ENCODE measurements at regions not wholly inside any gene's neighbourhood (a gene's known extent, or its start where the extent isn't known, plus 50 kb on each side); places are given as distances from the start of the nearest gene placed in this dataset.

DNA sequence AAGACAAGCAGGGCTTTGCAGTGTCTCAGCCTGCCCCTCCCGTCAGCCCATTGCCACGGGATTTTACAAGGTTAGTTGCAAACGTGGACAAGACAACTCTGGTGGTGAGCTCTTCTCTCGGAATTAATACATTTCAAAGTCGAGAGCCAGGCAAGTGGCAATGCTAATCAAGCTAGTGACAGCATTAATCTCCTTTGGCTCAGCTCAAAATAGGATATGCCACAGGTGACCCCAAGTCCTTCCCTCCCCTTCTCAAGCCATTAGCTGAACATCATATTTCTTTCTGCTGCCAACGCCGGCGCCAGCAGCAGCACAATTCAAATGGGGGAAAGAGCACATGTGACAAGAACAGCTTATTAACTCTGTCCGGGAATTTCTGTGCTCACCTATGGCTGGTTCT lies 190.1 kb downstream of the ATPSCKMT start:
- Histone ChIP-seq H3K27me3 (no peaks in the 10 kb centered on the region), H3K4me1 (no peaks in the 10 kb centered on the region), H3K4me3 (no peak overlapping the region), H3K27ac (no peak overlapping the region), H3K9me3 (no peaks in the 10 kb centered on the region), H3K36me3 (no peaks in the 10 kb centered on the region)
- DNase-seq = no peak
- TF ChIP-seq POLR2A (IDR thresholded peaks at IDR 0.05) = no peak
- TF ChIP-seq, protein P1, sequence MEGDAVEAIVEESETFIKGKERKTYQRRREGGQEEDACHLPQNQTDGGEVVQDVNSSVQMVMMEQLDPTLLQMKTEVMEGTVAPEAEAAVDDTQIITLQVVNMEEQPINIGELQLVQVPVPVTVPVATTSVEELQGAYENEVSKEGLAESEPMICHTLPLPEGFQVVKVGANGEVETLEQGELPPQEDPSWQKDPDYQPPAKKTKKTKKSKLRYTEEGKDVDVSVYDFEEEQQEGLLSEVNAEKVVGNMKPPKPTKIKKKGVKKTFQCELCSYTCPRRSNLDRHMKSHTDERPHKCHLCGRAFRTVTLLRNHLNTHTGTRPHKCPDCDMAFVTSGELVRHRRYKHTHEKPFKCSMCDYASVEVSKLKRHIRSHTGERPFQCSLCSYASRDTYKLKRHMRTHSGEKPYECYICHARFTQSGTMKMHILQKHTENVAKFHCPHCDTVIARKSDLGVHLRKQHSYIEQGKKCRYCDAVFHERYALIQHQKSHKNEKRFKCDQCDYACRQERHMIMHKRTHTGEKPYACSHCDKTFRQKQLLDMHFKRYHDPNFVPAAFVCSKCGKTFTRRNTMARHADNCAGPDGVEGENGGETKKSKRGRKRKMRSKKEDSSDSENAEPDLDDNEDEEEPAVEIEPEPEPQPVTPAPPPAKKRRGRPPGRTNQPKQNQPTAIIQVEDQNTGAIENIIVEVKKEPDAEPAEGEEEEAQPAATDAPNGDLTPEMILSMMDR (IDR thresholded peaks at IDR 0.05) = no peak
- intact Hi-C loops (cut with DNase I; ENCODE audit: low total_unique reads) = no loop called here

GRCh38 chr5:10057356-10057755 lies 192.3 kb downstream of the ATPSCKMT start:
- no peak for DNase-seq
- no peaks in the 10 kb centered on the region for H3K4me1 ChIP-seq
- H3K9me3 ChIP-seq = peaks cover 0 to 6% of the 10 kb centered on the region in 2 donors
- no peaks in the 10 kb centered on the region for H3K36me3 ChIP-seq
- H3K27ac ChIP-seq = no peak overlapping the region
- no peaks in the 10 kb centered on the region for H3K27me3 ChIP-seq
- no peak overlapping the region for H3K4me3 ChIP-seq
- intact Hi-C loops (cut with DNase I; ENCODE audit: low total_unique reads) = no loop called here
- TF ChIP-seq, protein P1 (IDR thresholded peaks at IDR 0.05) = no peak

DNA sequence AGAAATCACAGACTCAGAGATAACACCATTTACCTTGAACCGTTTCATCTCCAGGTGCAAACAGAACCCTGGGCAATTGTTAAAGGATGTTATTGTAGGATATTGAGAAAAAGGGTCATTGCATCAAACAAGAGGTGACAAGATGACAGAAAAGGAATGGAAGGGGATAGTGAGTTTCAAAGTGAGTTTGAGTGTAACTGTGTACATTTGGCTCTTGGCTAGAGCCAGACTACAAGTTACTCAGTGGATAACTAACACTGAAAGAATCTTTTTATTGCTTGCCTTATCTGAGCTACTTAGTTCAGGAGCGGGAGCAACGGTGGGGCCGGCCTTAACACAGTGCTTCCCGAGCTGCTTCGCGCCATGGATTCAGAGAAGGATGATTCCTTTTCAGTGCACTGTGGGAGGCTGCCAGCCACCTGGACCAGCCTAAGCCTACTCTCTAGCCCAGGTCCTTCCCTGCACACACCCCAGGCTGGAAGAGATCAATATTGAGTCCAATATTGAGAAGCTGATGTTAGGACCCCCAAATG lies 193.4 kb downstream of the ATPSCKMT start:
- no peaks in the 10 kb centered on the region for H3K27me3 ChIP-seq
- no peaks in the 10 kb centered on the region for H3K36me3 ChIP-seq
- intact Hi-C loops (cut with DNase I; ENCODE audit: low total_unique reads) = no loop called here
- H3K4me3 ChIP-seq = no peak overlapping the region
- H3K27ac ChIP-seq = no peak overlapping the region
- no peak for TF ChIP-seq POLR2A (IDR thresholded peaks at IDR 0.05)
- TF ChIP-seq, protein P1 (IDR thresholded peaks at IDR 0.05) = no peak
- no peaks in the 10 kb centered on the region for H3K4me1 ChIP-seq
- H3K9me3 ChIP-seq = peaks cover 0 to 7% of the 10 kb centered on the region in 2 donors
- DNase-seq = no peak

DNA sequence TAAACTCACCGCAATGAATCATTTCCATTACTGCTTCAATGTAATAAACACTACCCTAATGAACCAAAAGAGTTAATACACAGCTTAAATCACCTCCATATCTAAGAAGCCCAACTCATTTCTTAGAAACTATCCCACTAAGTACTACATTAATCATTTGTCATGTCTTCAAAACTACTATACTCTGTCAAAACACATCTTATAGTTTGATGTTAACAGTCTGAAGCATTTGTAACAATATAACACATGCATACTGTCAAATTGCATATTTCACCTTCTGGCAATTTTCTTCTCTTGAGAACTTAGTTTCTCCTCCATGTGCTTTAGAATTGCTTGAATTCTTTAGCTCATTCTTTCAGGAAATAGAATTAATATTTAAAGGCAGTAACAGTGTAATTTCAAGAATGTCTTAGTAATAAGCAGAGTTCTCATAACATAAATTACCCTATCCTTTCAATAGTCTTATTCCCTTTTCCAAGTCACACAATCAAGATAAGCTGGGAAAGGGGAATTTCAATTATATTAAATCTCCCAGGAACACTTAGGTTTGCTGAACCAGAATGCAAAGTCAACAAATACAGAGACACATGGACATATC lies 199.7 kb downstream of the ATPSCKMT start:
- intact Hi-C loops (cut with DNase I; ENCODE audit: low total_unique reads) = no loop called here
- Histone ChIP-seq H3K27me3 (no peaks in the 10 kb centered on the region), H3K27ac (no peak overlapping the region), H3K4me1 (no peaks in the 10 kb centered on the region), H3K36me3 (no peaks in the 10 kb centered on the region), H3K9me3 (peaks cover 0 to 7% of the 10 kb centered on the region in 2 donors), H3K4me3 (no peak overlapping the region)
- TF ChIP-seq, protein P1 (IDR thresholded peaks at IDR 0.05) = no peak
- TF ChIP-seq POLR2A (IDR thresholded peaks at IDR 0.05) = no peak
- no peak for DNase-seq

- H3K27ac ChIP-seq = no peak overlapping the region
- no peaks in the 10 kb centered on the region for H3K36me3 ChIP-seq
- intact Hi-C loops (cut with DNase I; ENCODE audit: low total_unique reads) = no loop called here
- H3K4me3 ChIP-seq = no peak overlapping the region
- no peaks in the 10 kb centered on the region for H3K4me1 ChIP-seq
- no peaks in the 10 kb centered on the region for H3K27me3 ChIP-seq
- no peak for TF ChIP-seq POLR2A (IDR thresholded peaks at IDR 0.05)
- TF ChIP-seq, protein P1 (IDR thresholded peaks at IDR 0.05) = no peak
- DNase-seq = no peak
- H3K9me3 ChIP-seq = no peaks in the 10 kb centered on the region
These were observed 203.0 kb downstream of the ATPSCKMT start for GRCh38 chr5:10046676-10047075.

Data from uterus (tissue), 3 donors.